ENCODE measurements at regions not wholly inside any gene's neighbourhood (a gene's known extent, or its start where the extent isn't known, plus 50 kb on each side); places are given as distances from the start of the nearest gene placed in this dataset.
"Not testable (repeated sequence)": the region's sequence is repeated elsewhere in the genome, so short reads cannot be mapped to it uniquely, and the experiment has no call there.

- Mint-ChIP-seq H3K9me3 (no peaks in the 10 kb centered on the region), H3K27me3 (ENCODE audit: low read depth) (no peaks in the 10 kb centered on the region), H3K4me1 (peaks cover 31% of the 10 kb centered on the region), H3K4me3 (no peak overlapping the region), H3K27ac (ENCODE audit: unreplicated experiment) (no peak overlapping the region), H3K36me3 (ENCODE audit: low read depth) (no peaks in the 10 kb centered on the region)
- TF ChIP-seq CTCF (conservative IDR thresholded peaks at IDR 0.05): no peak
- no peak for DNase-seq (ENCODE audit: low read depth, low spot score)
Observed at GRCh38 chr13:22789916-22790315, 390.9 kb upstream of the SGCG start.

GRCh38 chr13:22793598-22794134 is 387.1 kb upstream of the SGCG start:
- Mint-ChIP-seq H3K4me1 (peaks cover 24% of the 10 kb centered on the region), H3K36me3 (ENCODE audit: low read depth) (no peaks in the 10 kb centered on the region), H3K27ac (ENCODE audit: unreplicated experiment) (no peak overlapping the region), H3K9me3 (no peaks in the 10 kb centered on the region), H3K4me3 (no peak overlapping the region), H3K27me3 (ENCODE audit: low read depth) (no peaks in the 10 kb centered on the region)
- no peak for TF ChIP-seq CTCF (conservative IDR thresholded peaks at IDR 0.05)
- DNase-seq (ENCODE audit: low read depth, low spot score): no peak

GRCh38 chr13:22800526-22801401 is 380.0 kb upstream of the SGCG start:
- TF ChIP-seq CTCF (conservative IDR thresholded peaks at IDR 0.05): no peak
- no peaks in the 10 kb centered on the region for H3K27me3 Mint-ChIP-seq (ENCODE audit: low read depth)
- no peaks in the 10 kb centered on the region for H3K4me1 Mint-ChIP-seq
- H3K36me3 Mint-ChIP-seq (ENCODE audit: low read depth): no peaks in the 10 kb centered on the region
- DNase-seq (ENCODE audit: low read depth, low spot score): no peak
- H3K4me3 Mint-ChIP-seq: no peak overlapping the region
- no peaks in the 10 kb centered on the region for H3K9me3 Mint-ChIP-seq
- no peak overlapping the region for H3K27ac Mint-ChIP-seq (ENCODE audit: unreplicated experiment)

- Mint-ChIP-seq H3K9me3 (no peaks in the 10 kb centered on the region), H3K4me1 (no peaks in the 10 kb centered on the region), H3K27ac (ENCODE audit: unreplicated experiment) (no peak overlapping the region), H3K4me3 (no peak overlapping the region), H3K36me3 (ENCODE audit: low read depth) (no peaks in the 10 kb centered on the region), H3K27me3 (ENCODE audit: low read depth) (no peaks in the 10 kb centered on the region)
- DNase-seq (ENCODE audit: low read depth, low spot score): no peak
- peak; percentile 72 for TF ChIP-seq CTCF (conservative IDR thresholded peaks at IDR 0.05)
Observed at GRCh38 chr13:22801402-22802003, 379.3 kb upstream of the SGCG start.

GRCh38 chr13:22812793-22813192 is 368.0 kb upstream of the SGCG start:
- no peak overlapping the region for H3K4me3 Mint-ChIP-seq
- no peaks in the 10 kb centered on the region for H3K36me3 Mint-ChIP-seq (ENCODE audit: low read depth)
- H3K9me3 Mint-ChIP-seq: peaks cover 2% of the 10 kb centered on the region
- TF ChIP-seq CTCF (conservative IDR thresholded peaks at IDR 0.05): no peak
- peaks cover 24% of the 10 kb centered on the region for H3K4me1 Mint-ChIP-seq
- H3K27me3 Mint-ChIP-seq (ENCODE audit: low read depth): no peaks in the 10 kb centered on the region
- no peak for DNase-seq (ENCODE audit: low read depth, low spot score)
- H3K27ac Mint-ChIP-seq (ENCODE audit: unreplicated experiment): no peak overlapping the region

- H3K4me3 Mint-ChIP-seq; H3K27ac Mint-ChIP-seq (ENCODE audit: unreplicated experiment): not testable (repeated sequence)
- peaks cover 24% of the 10 kb centered on the region for H3K4me1 Mint-ChIP-seq
Observed at GRCh38 chr13:22813531-22814377, 367.0 kb upstream of the SGCG start.

GRCh38 chr13:22814433-22814832 is 366.3 kb upstream of the SGCG start:
- H3K27ac Mint-ChIP-seq (ENCODE audit: unreplicated experiment): peak overlapping the region; percentile 51
- not testable (repeated sequence) for H3K9me3 Mint-ChIP-seq; H3K36me3 Mint-ChIP-seq (ENCODE audit: low read depth); H3K4me3 Mint-ChIP-seq; DNase-seq (ENCODE audit: low read depth, low spot score); H3K27me3 Mint-ChIP-seq (ENCODE audit: low read depth)
- peaks cover 24% of the 10 kb centered on the region for H3K4me1 Mint-ChIP-seq

More at GRCh38 chr13:22813531-22814377, 367.0 kb upstream of the SGCG start:
- DNase-seq (ENCODE audit: low read depth, low spot score); H3K36me3 Mint-ChIP-seq (ENCODE audit: low read depth); H3K27me3 Mint-ChIP-seq (ENCODE audit: low read depth); H3K9me3 Mint-ChIP-seq: not testable (repeated sequence)
